IMR-90 (cell line): ENCODE measurements at regions not wholly inside any gene's neighbourhood (a gene's known extent, or its start where the extent isn't known, plus 50 kb on each side); places are given as distances from the start of the nearest gene placed in this dataset.

Experiments used
- BHLHE40 ChIP-seq: fragments of 150-350 bp; IDR thresholded peaks from 2 replicates; pipeline ENCODE4 v1.6.1; 2016; ENCODE audit warnings: mild to moderate bottlenecking, low read depth, low read length
- CEBPB ChIP-seq: IDR thresholded peaks from 2 replicates; pipeline ENCODE4 v1.6.1; 2012; ENCODE audit warnings: low read depth, low read length, improper control_type of control experiment
- CTCF ChIP-seq: conservative IDR thresholded peaks from 2 replicates; pipeline ENCODE4 v1.5.1; 2012; ENCODE audit warnings: mild to moderate bottlenecking, low read depth, low read length, improper control_type of control experiment
- FOS ChIP-seq: fragments of 150-350 bp; IDR thresholded peaks from 2 replicates; pipeline ENCODE4 v1.6.1; 2016; ENCODE audit warnings: low read depth, low read length
- MAZ ChIP-seq: IDR thresholded peaks from 2 replicates; pipeline ENCODE4 v1.6.1; 2012; ENCODE audit warnings: low read depth, mild to moderate bottlenecking, low read length, improper control_type of control experiment, moderate library complexity, borderline replicate concordance
- MXI1 ChIP-seq: IDR thresholded peaks from 2 replicates; pipeline ENCODE4 v1.6.1; 2012; ENCODE audit warnings: low read depth, mild to moderate bottlenecking, low read length, moderate library complexity, borderline replicate concordance
- NFE2L2 ChIP-seq: fragments of 150-350 bp; IDR thresholded peaks from 2 replicates; pipeline ENCODE4 v1.6.1; 2016; ENCODE audit warnings: low read depth, mild to moderate bottlenecking, low read length
- POLR2A ChIP-seq: IDR thresholded peaks from 2 replicates; pipeline ENCODE4 v1.6.1; 2012; ENCODE audit warnings: mild to moderate bottlenecking, low read depth, low read length
- RAD21 ChIP-seq: IDR thresholded peaks from 2 replicates; pipeline ENCODE4 v1.6.1; 2012; ENCODE audit warnings: low read length, improper control_type of control experiment
- RCOR1 ChIP-seq: IDR thresholded peaks from 2 replicates; pipeline ENCODE4 v1.6.1; 2012; ENCODE audit warnings: mild to moderate bottlenecking, low read length, improper control_type of control experiment; ENCODE audit not compliant: insufficient replicate concordance
- RFX5 ChIP-seq: IDR thresholded peaks from 2 replicates; pipeline ENCODE4 v1.8.0; 2012; ENCODE audit warnings: low read depth, mild to moderate bottlenecking, low read length, moderate library complexity
- SMC3 ChIP-seq: fragments of 150-350 bp; IDR thresholded peaks from 2 replicates; pipeline ENCODE4 v1.6.1; 2016; ENCODE audit warnings: low read depth, mild to moderate bottlenecking, antibody characterized with exemption, low read length, moderate library complexity
- USF2 ChIP-seq: fragments of 150-350 bp; IDR thresholded peaks from 2 replicates; pipeline ENCODE4 v1.6.1; 2017; ENCODE audit warnings: mild to moderate bottlenecking, antibody characterized with exemption, low read length, low read depth

GRCh38 chr14:40989260-40989659 lies 617.4 kb upstream of the LRFN5 start:
- TF ChIP-seq CTCF (no peak), MXI1 (no peak), RCOR1 (no peak), RFX5 (no peak), RAD21 (no peak), BHLHE40 (no peak), CEBPB (no peak), USF2 (no peak), POLR2A (no peak), NFE2L2 (no peak), MAZ (no peak), SMC3 (no peak), FOS (no peak)
